Astrocyte (in vitro differentiated cells and primary cell): ENCODE measurements at regions not wholly inside any gene's neighbourhood (a gene's known extent, or its start where the extent isn't known, plus 50 kb on each side); places are given as distances from the start of the nearest gene placed in this dataset.

Experiments used
- DNase-seq: peaks from one replicate; pipeline ENCODE4 v3.0.0-alpha.2; 2010; ENCODE audit warnings: low read depth
- FAIRE-seq: peaks from 2 replicates; lab custom pipeline; 2011; peaks lifted over from hg19 to GRCh38; lab: Jason Lieb, UNC
- H2AFZ ChIP-seq: 2 replicates; pipeline ENCODE4 v1.6.0; 2012; ENCODE audit warnings: low read depth, low read length, inconsistent platforms
- H3K27ac ChIP-seq: 2 replicates; pipeline ENCODE4 v1.5.1; 2011; ENCODE audit warnings: low read depth, low read length, inconsistent platforms
- H3K27me3 ChIP-seq: 2 replicates; pipeline ENCODE4 v1.6.0; 2011; ENCODE audit warnings: low read length, inconsistent platforms; ENCODE audit not compliant: insufficient read depth
- H3K36me3 ChIP-seq: 2 replicates; pipeline ENCODE4 v1.5.1; 2011; ENCODE audit warnings: low read length, inconsistent platforms; ENCODE audit not compliant: insufficient read depth
- H3K4me1 ChIP-seq: 2 replicates; pipeline ENCODE4 v1.5.1; 2011; ENCODE audit warnings: low read length, inconsistent platforms; ENCODE audit not compliant: insufficient read depth
- H3K4me2 ChIP-seq: 2 replicates; pipeline ENCODE4 v1.6.0; 2012; ENCODE audit warnings: low read length, inconsistent platforms
- H3K4me3 ChIP-seq: 2 replicates; pipeline ENCODE4 v1.5.1; 2011; ENCODE audit warnings: low read depth, mild to moderate bottlenecking, low read length, inconsistent platforms; ENCODE audit not compliant: insufficient read depth
- H3K79me2 ChIP-seq: 2 replicates; pipeline ENCODE4 v1.6.0; 2012; ENCODE audit warnings: mild to moderate bottlenecking, low read length, inconsistent platforms; ENCODE audit not compliant: insufficient read depth
- H3K9ac ChIP-seq: 2 replicates; pipeline ENCODE4 v1.6.0; 2012; ENCODE audit warnings: mild to moderate bottlenecking, low read length, inconsistent platforms
- H3K9me3 ChIP-seq: 2 replicates; pipeline ENCODE4 v1.5.1; 2012; ENCODE audit warnings: low read depth, mild to moderate bottlenecking, low read length, inconsistent platforms; ENCODE audit not compliant: insufficient read depth
- H4K20me1 ChIP-seq: 2 replicates; pipeline ENCODE4 v1.6.0; 2012; ENCODE audit warnings: low read length, inconsistent platforms; ENCODE audit not compliant: insufficient read depth
- H3K27ac Mint-ChIP-seq: one replicate; pipeline ENCODE4 v1.8.0; 2021; ENCODE audit warnings: mild to moderate bottlenecking, mixed read lengths; ENCODE audit not compliant: unreplicated experiment
- H3K27me3 Mint-ChIP-seq: one replicate; pipeline ENCODE4 v1.8.0; 2021; ENCODE audit warnings: low read depth, mixed read lengths; ENCODE audit not compliant: unreplicated experiment
- H3K36me3 Mint-ChIP-seq: one replicate; pipeline ENCODE4 v1.8.0; 2021; ENCODE audit warnings: low read depth, mixed read lengths; ENCODE audit not compliant: unreplicated experiment
- H3K4me1 Mint-ChIP-seq: one replicate; pipeline ENCODE4 v1.8.0; 2021; ENCODE audit warnings: low read depth, mixed read lengths; ENCODE audit not compliant: unreplicated experiment
- H3K4me3 Mint-ChIP-seq: one replicate; pipeline ENCODE4 v1.8.0; 2021; ENCODE audit warnings: mild to moderate bottlenecking, moderate library complexity, mixed read lengths; ENCODE audit not compliant: unreplicated experiment
- H3K9me3 Mint-ChIP-seq: one replicate; pipeline ENCODE4 v1.8.0; 2021; ENCODE audit warnings: mild to moderate bottlenecking, mixed read lengths; ENCODE audit not compliant: unreplicated experiment
- EZH2 ChIP-seq: IDR thresholded peaks from 2 replicates; pipeline ENCODE4 v1.6.1; 2012; ENCODE audit warnings: mild to moderate bottlenecking, low read length, inconsistent platforms; ENCODE audit not compliant: insufficient read depth
- TF ChIP-seq, protein P1 (sequence below): IDR thresholded peaks from 2 replicates; pipeline ENCODE4 v1.5.1; 2011; ENCODE audit warnings: low read depth, mild to moderate bottlenecking, inconsistent platforms, low read length, moderate library complexity; ENCODE audit not compliant: insufficient read depth

DNA sequence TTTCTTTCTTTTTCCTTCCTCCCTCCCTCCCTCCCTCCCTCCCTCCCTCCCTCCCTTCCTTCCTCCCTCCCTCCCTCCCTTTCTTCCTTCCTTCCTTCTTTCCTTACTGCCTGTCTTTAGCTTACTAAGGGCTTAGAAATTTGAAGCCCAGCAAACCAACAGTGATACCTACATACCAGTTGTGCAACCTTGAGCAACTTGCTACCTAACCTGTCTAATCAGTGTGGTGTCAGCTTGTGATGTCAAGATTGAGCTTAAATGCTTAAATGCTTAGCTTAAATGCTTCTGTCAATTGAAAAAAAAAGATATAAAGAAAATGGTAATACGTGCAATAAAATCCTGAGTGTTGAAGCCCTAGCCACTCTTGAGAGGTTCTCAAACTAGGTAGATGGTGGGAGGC is 728.6 kb downstream of the TRIML1 start:
- no peak overlapping the region for H3K4me2 ChIP-seq
- H3K79me2 ChIP-seq = no peaks in the 10 kb centered on the region
- Mint-ChIP-seq H3K4me3 (no peak overlapping the region), H3K9me3 (peaks cover 2% of the 10 kb centered on the region), H3K4me1 (no peaks in the 10 kb centered on the region), H3K36me3 (no peaks in the 10 kb centered on the region), H3K27me3 (peaks cover 2% of the 10 kb centered on the region), H3K27ac (no peak overlapping the region)
- no peaks in the 10 kb centered on the region for H4K20me1 ChIP-seq
- H3K27me3 ChIP-seq = no peaks in the 10 kb centered on the region
- FAIRE-seq (no peak), DNase-seq (no peak)
- no peak overlapping the region for H3K9ac ChIP-seq
- no peak for TF ChIP-seq EZH2
- TF ChIP-seq, protein P1, sequence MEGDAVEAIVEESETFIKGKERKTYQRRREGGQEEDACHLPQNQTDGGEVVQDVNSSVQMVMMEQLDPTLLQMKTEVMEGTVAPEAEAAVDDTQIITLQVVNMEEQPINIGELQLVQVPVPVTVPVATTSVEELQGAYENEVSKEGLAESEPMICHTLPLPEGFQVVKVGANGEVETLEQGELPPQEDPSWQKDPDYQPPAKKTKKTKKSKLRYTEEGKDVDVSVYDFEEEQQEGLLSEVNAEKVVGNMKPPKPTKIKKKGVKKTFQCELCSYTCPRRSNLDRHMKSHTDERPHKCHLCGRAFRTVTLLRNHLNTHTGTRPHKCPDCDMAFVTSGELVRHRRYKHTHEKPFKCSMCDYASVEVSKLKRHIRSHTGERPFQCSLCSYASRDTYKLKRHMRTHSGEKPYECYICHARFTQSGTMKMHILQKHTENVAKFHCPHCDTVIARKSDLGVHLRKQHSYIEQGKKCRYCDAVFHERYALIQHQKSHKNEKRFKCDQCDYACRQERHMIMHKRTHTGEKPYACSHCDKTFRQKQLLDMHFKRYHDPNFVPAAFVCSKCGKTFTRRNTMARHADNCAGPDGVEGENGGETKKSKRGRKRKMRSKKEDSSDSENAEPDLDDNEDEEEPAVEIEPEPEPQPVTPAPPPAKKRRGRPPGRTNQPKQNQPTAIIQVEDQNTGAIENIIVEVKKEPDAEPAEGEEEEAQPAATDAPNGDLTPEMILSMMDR = no peak
- H3K27ac ChIP-seq = no peak overlapping the region
- H2AFZ ChIP-seq = no peak overlapping the region
- no peak overlapping the region for H3K4me3 ChIP-seq
- H3K4me1 ChIP-seq = no peaks in the 10 kb centered on the region
- H3K36me3 ChIP-seq = no peaks in the 10 kb centered on the region
- no peaks in the 10 kb centered on the region for H3K9me3 ChIP-seq

DNA sequence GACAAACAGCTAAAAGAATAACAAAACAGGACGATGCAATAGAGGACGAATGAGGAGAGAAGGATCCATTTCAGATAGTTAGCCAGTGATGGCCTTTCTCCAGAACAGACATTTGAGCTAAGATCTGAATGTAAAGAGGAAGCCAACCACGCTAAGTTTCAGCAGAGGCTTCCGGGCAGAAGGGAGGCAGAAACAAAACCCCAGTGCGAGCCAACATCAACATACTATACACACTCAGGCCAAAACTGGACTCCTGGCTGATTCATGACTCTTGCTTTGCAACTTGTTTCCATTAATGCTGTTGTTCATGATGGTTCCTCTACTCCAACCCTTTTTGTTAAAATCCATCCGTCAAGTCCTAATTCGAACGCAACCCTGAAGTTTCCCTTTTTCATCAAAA is 730.3 kb downstream of the TRIML1 start:
- no peaks in the 10 kb centered on the region for H3K4me1 ChIP-seq
- no peaks in the 10 kb centered on the region for H3K36me3 ChIP-seq
- H3K4me3 ChIP-seq = no peak overlapping the region
- Mint-ChIP-seq H3K9me3 (peaks cover 2% of the 10 kb centered on the region), H3K27me3 (peaks cover 2% of the 10 kb centered on the region), H3K36me3 (no peaks in the 10 kb centered on the region), H3K4me1 (no peaks in the 10 kb centered on the region), H3K4me3 (no peak overlapping the region), H3K27ac (no peak overlapping the region)
- no peak overlapping the region for H3K4me2 ChIP-seq
- H3K9me3 ChIP-seq = no peaks in the 10 kb centered on the region
- FAIRE-seq = no peak
- no peaks in the 10 kb centered on the region for H3K27me3 ChIP-seq
- H3K9ac ChIP-seq = no peak overlapping the region
- H2AFZ ChIP-seq = no peak overlapping the region
- no peaks in the 10 kb centered on the region for H4K20me1 ChIP-seq
- no peaks in the 10 kb centered on the region for H3K79me2 ChIP-seq
- no peak overlapping the region for H3K27ac ChIP-seq
- no peak for TF ChIP-seq EZH2
- TF ChIP-seq, protein P1 = no peak
- DNase-seq = no peak

DNA sequence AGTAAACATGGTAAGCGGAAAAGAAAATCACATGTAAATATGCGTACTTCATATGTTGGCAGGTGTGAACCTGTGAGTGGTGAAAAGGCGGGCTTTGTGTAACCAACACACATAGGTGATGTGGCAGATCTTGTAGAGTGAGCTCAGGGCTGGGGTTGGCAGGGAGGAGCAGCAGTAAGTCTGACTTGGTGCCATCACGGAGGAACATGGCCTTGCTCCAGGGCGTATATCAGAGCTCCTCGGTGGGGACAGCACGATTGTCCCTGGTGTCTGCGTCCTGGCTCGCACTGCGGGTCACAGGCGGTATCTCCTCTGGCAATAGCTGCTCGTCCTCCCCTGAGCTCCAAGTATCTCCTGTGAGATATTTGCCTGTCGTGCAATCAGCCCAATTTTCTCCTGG is 733.6 kb downstream of the TRIML1 start:
- DNase-seq (no peak), FAIRE-seq (no peak)
- Histone ChIP-seq H3K79me2 (no peaks in the 10 kb centered on the region), H3K27me3 (no peaks in the 10 kb centered on the region), H3K4me1 (no peaks in the 10 kb centered on the region), H3K9me3 (no peaks in the 10 kb centered on the region), H3K4me2 (no peak overlapping the region), H3K9ac (no peak overlapping the region), H3K27ac (no peak overlapping the region), H2AFZ (no peak overlapping the region), H3K4me3 (no peak overlapping the region), H4K20me1 (no peaks in the 10 kb centered on the region), H3K36me3 (no peaks in the 10 kb centered on the region)
- Mint-ChIP-seq H3K36me3 (no peaks in the 10 kb centered on the region), H3K4me3 (no peak overlapping the region), H3K9me3 (peaks cover 2% of the 10 kb centered on the region), H3K27me3 (peaks cover 2% of the 10 kb centered on the region), H3K4me1 (no peaks in the 10 kb centered on the region), H3K27ac (no peak overlapping the region)
- TF ChIP-seq EZH2 = no peak
- TF ChIP-seq, protein P1 = no peak
